ENCODE measurements at regions not wholly inside any gene's neighbourhood (a gene's known extent, or its start where the extent isn't known, plus 50 kb on each side); places are given as distances from the start of the nearest gene placed in this dataset.

GRCh38 chr1:93805027-93805610 lies 73.9 kb downstream of the DNTTIP2 start:
- H3K9me3 ChIP-seq: no peaks in the 10 kb centered on the region
- no peak for TF ChIP-seq CTCF (IDR thresholded peaks at IDR 0.05)
- H3K4me1 ChIP-seq: no peaks in the 10 kb centered on the region
- intact Hi-C loops (cut with DNase I): no loop called here
- no peaks in the 10 kb centered on the region for H3K27me3 ChIP-seq (ENCODE audit: insufficient read depth in 3 of 3, low read length in 2 of 3)
- no peak for ATAC-seq
- H3K27ac ChIP-seq: peak overlapping the region; percentile 38
- H3K36me3 ChIP-seq (ENCODE audit: insufficient read depth in 1 of 2, low read depth in 1 of 2): no peaks in the 10 kb centered on the region
- no peak overlapping the region for H3K4me3 ChIP-seq
- WGBS, 3 donors: 98 to 100% (median 100%) methylated on average over 1 of the region's 1 CpG
- no peak for DNase-seq

- H3K36me3 ChIP-seq (ENCODE audit: insufficient read depth in 1 of 2, low read depth in 1 of 2): no peaks in the 10 kb centered on the region
- ATAC-seq (peak in 2 of 4 donors; percentile 36 to 57), DNase-seq (no peak)
- H3K4me3 ChIP-seq: no peak overlapping the region
- H3K27me3 ChIP-seq (ENCODE audit: insufficient read depth in 3 of 3, low read length in 2 of 3): no peaks in the 10 kb centered on the region
- no peak for TF ChIP-seq CTCF (IDR thresholded peaks at IDR 0.05)
- no peaks in the 10 kb centered on the region for H3K4me1 ChIP-seq
- WGBS, 3 donors: 37 to 41% (median 39%) methylated on average over 3 of the region's 3 CpGs
- intact Hi-C loops (cut with DNase I): no loop called here
- no peak overlapping the region for H3K27ac ChIP-seq
- no peaks in the 10 kb centered on the region for H3K9me3 ChIP-seq
Observed at GRCh38 chr1:93804412-93804811, 74.6 kb downstream of the DNTTIP2 start.

GRCh38 chr1:93801471-93801870 lies 77.5 kb downstream of the DNTTIP2 start:
- DNase-seq (no peak), ATAC-seq (no peak)
- Histone ChIP-seq H3K9me3 (no peaks in the 10 kb centered on the region), H3K27me3 (ENCODE audit: insufficient read depth in 3 of 3, low read length in 2 of 3) (no peaks in the 10 kb centered on the region), H3K4me1 (peaks cover 4% of the 10 kb centered on the region), H3K27ac (no peak overlapping the region), H3K4me3 (no peak overlapping the region), H3K36me3 (ENCODE audit: insufficient read depth in 1 of 2, low read depth in 1 of 2) (no peaks in the 10 kb centered on the region)
- no peak for TF ChIP-seq CTCF (IDR thresholded peaks at IDR 0.05)
- intact Hi-C loops (cut with DNase I): no loop called here
- WGBS, 3 donors: 93 to 97% (median 97%) methylated on average over 5 of the region's 5 CpGs

GRCh38 chr1:93800856-93801255 lies 78.2 kb downstream of the DNTTIP2 start:
- H3K4me3 ChIP-seq: no peak overlapping the region
- WGBS, 3 donors: 94 to 96% (median 96%) methylated on average over 5 of the region's 5 CpGs
- intact Hi-C loops (cut with DNase I): no loop called here
- ATAC-seq (no peak), DNase-seq (no peak)
- peaks cover 4% of the 10 kb centered on the region for H3K4me1 ChIP-seq
- TF ChIP-seq CTCF (IDR thresholded peaks at IDR 0.05): no peak
- no peak overlapping the region for H3K27ac ChIP-seq
- no peaks in the 10 kb centered on the region for H3K27me3 ChIP-seq (ENCODE audit: insufficient read depth in 3 of 3, low read length in 2 of 3)
- no peaks in the 10 kb centered on the region for H3K36me3 ChIP-seq (ENCODE audit: insufficient read depth in 1 of 2, low read depth in 1 of 2)
- H3K9me3 ChIP-seq: no peaks in the 10 kb centered on the region

- intact Hi-C loops (cut with DNase I): no loop called here
- Histone ChIP-seq H3K36me3 (ENCODE audit: insufficient read depth in 1 of 2, low read depth in 1 of 2) (no peaks in the 10 kb centered on the region), H3K4me1 (peaks cover 4% of the 10 kb centered on the region), H3K27me3 (ENCODE audit: insufficient read depth in 3 of 3, low read length in 2 of 3) (no peaks in the 10 kb centered on the region), H3K4me3 (no peak overlapping the region), H3K9me3 (no peaks in the 10 kb centered on the region), H3K27ac (no peak overlapping the region)
- DNase-seq: no peak
- no peak for TF ChIP-seq CTCF (IDR thresholded peaks at IDR 0.05)
- 9 to 28% (median 16%) methylated on average over 1 of the region's 1 CpG for WGBS, 3 donors
- no peak for ATAC-seq
Observed at GRCh38 chr1:93798291-93798690, 80.7 kb downstream of the DNTTIP2 start.
